WTC11 (cell line): ENCODE measurements at regions not wholly inside any gene's neighbourhood (a gene's known extent, or its start where the extent isn't known, plus 50 kb on each side); places are given as distances from the start of the nearest gene placed in this dataset.

ENCODE experiments used
- ATAC-seq: fragments of 200-7000 bp; cut with Tn5 transposase; 2 replicates; pipeline ENCODE4 v1.10.0; 2021; ENCODE audit warnings: mild to moderate bottlenecking, moderate library complexity
- CTCF ChIA-PET: fragments of 300-600 bp; sonication (Branson Sonifier 250); formaldehyde crosslinking; loops from one replicate; lab custom pipeline; 2021; ENCODE audit warnings: antibody characterized with exemption; lab: Charles Lee
- POLR2A ChIA-PET: fragments of 350-600 bp; sonication (Branson Sonifier 250); formaldehyde crosslinking; loops from one replicate; lab custom pipeline; 2021; ENCODE audit warnings: antibody characterized with exemption; lab: Charles Lee
- DNase-seq: peaks from one replicate; pipeline ENCODE4 v3.0.0; 2021; ENCODE audit warnings: low spot score
- H3K27ac Mint-ChIP-seq: 2 replicates; pipeline ENCODE4 v1.8.0; 2021; ENCODE audit warnings: mixed read lengths
- H3K27me3 Mint-ChIP-seq: 2 replicates; pipeline ENCODE4 v1.8.0; 2021; ENCODE audit warnings: low read depth, mild to moderate bottlenecking, moderate library complexity, mixed read lengths
- H3K36me3 Mint-ChIP-seq: 2 replicates; pipeline ENCODE4 v1.8.0; 2021; ENCODE audit warnings: mixed read lengths
- H3K4me1 Mint-ChIP-seq: 2 replicates; pipeline ENCODE4 v1.8.0; 2022; ENCODE audit warnings: mixed read lengths
- H3K4me3 Mint-ChIP-seq: 2 replicates; pipeline ENCODE4 v1.8.0; 2021; ENCODE audit warnings: mild to moderate bottlenecking, moderate library complexity, mixed read lengths
- H3K9me3 Mint-ChIP-seq: 2 replicates; pipeline ENCODE4 v1.8.0; 2021; ENCODE audit warnings: mixed read lengths
- AR ChIP-seq: fragments of 250-450 bp; sonication (Bioruptor Pico); IDR thresholded peaks from 2 replicates; pipeline ENCODE4 v1.9.0; 2021; ENCODE audit warnings: mild to moderate bottlenecking
- CDX4 ChIP-seq: fragments of 250-450 bp; sonication (Bioruptor Pico); IDR thresholded peaks from 2 replicates; pipeline ENCODE4 v1.9.0; 2021; ENCODE audit warnings: moderate library complexity, mild to moderate bottlenecking, inconsistent platforms, borderline replicate concordance
- CREB1 ChIP-seq: sonication (generic); formaldehyde crosslinking; IDR thresholded peaks from 2 replicates; pipeline ENCODE4 v1.8.0; 2023; ENCODE audit warnings: mild to moderate bottlenecking, missing genetic modification reagents
- E2F5 ChIP-seq: sonication (generic); formaldehyde crosslinking; IDR thresholded peaks from 2 replicates; pipeline ENCODE4 v1.8.1; 2022; ENCODE audit warnings: mild to moderate bottlenecking, moderate library complexity, missing genetic modification reagents
- ESRRA ChIP-seq: sonication (generic); formaldehyde crosslinking; IDR thresholded peaks from 2 replicates; pipeline ENCODE4 v1.8.1; 2022; ENCODE audit warnings: mild to moderate bottlenecking, missing genetic modification reagents, borderline replicate concordance
- FOXP1 ChIP-seq: sonication (generic); formaldehyde crosslinking; IDR thresholded peaks from 2 replicates; pipeline ENCODE4 v1.8.0; 2022; ENCODE audit warnings: missing genetic modification reagents, mild to moderate bottlenecking, moderate library complexity, borderline replicate concordance
- GABPB1 ChIP-seq: sonication (generic); formaldehyde crosslinking; IDR thresholded peaks from 2 replicates; pipeline ENCODE4 v1.8.1; 2023; ENCODE audit warnings: mild to moderate bottlenecking, missing genetic modification reagents
- GTF2I ChIP-seq: fragments of 250-450 bp; sonication (Bioruptor Pico); conservative IDR thresholded peaks from 2 replicates; pipeline ENCODE4 v1.4.0; 2021; ENCODE audit warnings: mild to moderate bottlenecking
- HMGA2 ChIP-seq: fragments of 250-450 bp; sonication (Bioruptor Pico); IDR thresholded peaks from 2 replicates; pipeline ENCODE4 v1.4.0; 2021; ENCODE audit warnings: mild to moderate bottlenecking, moderate library complexity
- HMGXB4 ChIP-seq: sonication (generic); formaldehyde crosslinking; IDR thresholded peaks from 2 replicates; pipeline ENCODE4 v1.8.1; 2023; ENCODE audit warnings: mild to moderate bottlenecking, moderate library complexity, missing genetic modification reagents
- IRF1 ChIP-seq: sonication (generic); formaldehyde crosslinking; IDR thresholded peaks from 2 replicates; pipeline ENCODE4 v1.8.0; 2023; ENCODE audit warnings: missing genetic modification reagents
- MLX ChIP-seq: sonication (generic); formaldehyde crosslinking; IDR thresholded peaks from 2 replicates; pipeline ENCODE4 v1.8.1; 2023; ENCODE audit warnings: mild to moderate bottlenecking, missing genetic modification reagents, moderate library complexity
- NFATC4 ChIP-seq: fragments of 250-450 bp; sonication (Bioruptor Pico); IDR thresholded peaks from 2 replicates; pipeline ENCODE4 v1.9.0; 2021; ENCODE audit warnings: mild to moderate bottlenecking
- NR2C2 ChIP-seq: sonication (generic); formaldehyde crosslinking; IDR thresholded peaks from 2 replicates; pipeline ENCODE4 v1.8.0; 2022; ENCODE audit warnings: mild to moderate bottlenecking, missing genetic modification reagents
- NR3C1 ChIP-seq: sonication (generic); formaldehyde crosslinking; conservative IDR thresholded peaks from 2 replicates; pipeline ENCODE4 v1.8.1; 2023; ENCODE audit warnings: low read depth, mild to moderate bottlenecking, missing genetic modification reagents
- PRDM15 ChIP-seq: sonication (generic); formaldehyde crosslinking; IDR thresholded peaks from 2 replicates; pipeline ENCODE4 v1.8.0; 2022; ENCODE audit warnings: missing genetic modification reagents
- STAT6 ChIP-seq: sonication (generic); formaldehyde crosslinking; conservative IDR thresholded peaks from 2 replicates; pipeline ENCODE4 v1.8.1; 2023; ENCODE audit warnings: mild to moderate bottlenecking, low read depth, missing genetic modification reagents, moderate library complexity
- ZNF232 ChIP-seq: sonication (generic); formaldehyde crosslinking; IDR thresholded peaks from 2 replicates; pipeline ENCODE4 v1.8.0; 2022; ENCODE audit warnings: mild to moderate bottlenecking, missing genetic modification reagents
- ZSCAN18 ChIP-seq: fragments of 250-450 bp; sonication (Bioruptor Pico); IDR thresholded peaks from 2 replicates; pipeline ENCODE4 v2.1.2; 2022; ENCODE audit warnings: mild to moderate bottlenecking, moderate library complexity

- Mint-ChIP-seq H3K9me3 (peaks cover 41% of the 10 kb centered on the region), H3K27ac (no peak overlapping the region), H3K27me3 (peaks cover 4% of the 10 kb centered on the region; the same call in 1 of the 2 replicates), H3K4me1 (peaks cover 24% of the 10 kb centered on the region), H3K4me3 (no peak overlapping the region), H3K36me3 (peaks cover 49% of the 10 kb centered on the region)
- ChIA-PET CTCF (no interaction called here), POLR2A (no interaction called here)
- ATAC-seq = no peak
- TF ChIP-seq GTF2I (CRISPR knock-in tag) = no peak
- TF ChIP-seq NFATC4 (CRISPR knock-in tag) = no peak
- TF ChIP-seq ZNF232 = no peak
- no peak for TF ChIP-seq HMGA2 (CRISPR knock-in tag)
- no peak for TF ChIP-seq ESRRA (CRISPR knock-in tag)
- no peak for TF ChIP-seq GABPB1 (CRISPR knock-in tag)
- TF ChIP-seq CDX4 = no peak
- TF ChIP-seq E2F5 = no peak
- TF ChIP-seq NR2C2 (CRISPR knock-in tag) = no peak
- TF ChIP-seq IRF1 (CRISPR knock-in tag) = no peak
- DNase-seq = no peak
Measured at GRCh38 chr4:132488555-132488954, 660.5 kb upstream of the PCDH10 start.

GRCh38 chr4:132493476-132493875 is 655.6 kb upstream of the PCDH10 start:
- H3K27me3 Mint-ChIP-seq = peaks cover 4% of the 10 kb centered on the region; the same call in 1 of the 2 replicates
- TF ChIP-seq FOXP1 = no peak
- TF ChIP-seq MLX = no peak
- TF ChIP-seq STAT6 (CRISPR knock-in tag) = no peak
- TF ChIP-seq ZSCAN18 (CRISPR knock-in tag) = no peak
- no peak for TF ChIP-seq PRDM15 (CRISPR knock-in tag)
- no peak for TF ChIP-seq CREB1 (CRISPR knock-in tag)
- TF ChIP-seq NR3C1 (CRISPR knock-in tag) = no peak
- TF ChIP-seq AR (CRISPR knock-in tag) = no peak
- no peak for TF ChIP-seq HMGXB4 (CRISPR knock-in tag)

More at GRCh38 chr4:132493476-132493875, 655.6 kb upstream of the PCDH10 start:
- peaks cover 27% of the 10 kb centered on the region for H3K36me3 Mint-ChIP-seq
- ChIA-PET POLR2A (no interaction called here), CTCF (no interaction called here)
- no peak overlapping the region for H3K27ac Mint-ChIP-seq
- peaks cover 55% of the 10 kb centered on the region for H3K4me1 Mint-ChIP-seq
- ATAC-seq (no peak), DNase-seq (no peak)
- no peak overlapping the region; the same call in 1 of the 2 replicates for H3K4me3 Mint-ChIP-seq
- H3K9me3 Mint-ChIP-seq = peaks cover 24% of the 10 kb centered on the region
